Mononuclear cell (primary cell): ENCODE measurements at regions not wholly inside any gene's neighbourhood (a gene's known extent, or its start where the extent isn't known, plus 50 kb on each side); places are given as distances from the start of the nearest gene placed in this dataset.

Experiments
- H3K27me3 ChIP-seq: 2 replicates; pipeline ENCODE4 v1.6.0; 2011; ENCODE audit warnings: low read length, control low read depth; ENCODE audit not compliant: insufficient read depth
- H3K4me1 ChIP-seq: 2 replicates; pipeline ENCODE4 v1.5.1; 2011; ENCODE audit warnings: mild to moderate bottlenecking, low read length, control low read depth; ENCODE audit not compliant: insufficient read depth
- H3K4me3 ChIP-seq: 2 replicates; pipeline ENCODE4 v1.5.1; 2011; ENCODE audit warnings: mild to moderate bottlenecking, low read length, moderate library complexity
- H3K9me3 ChIP-seq: 2 replicates; pipeline ENCODE4 v1.5.1; 2011; ENCODE audit warnings: low read depth, mild to moderate bottlenecking, control low read depth, low read length

- H3K4me1 ChIP-seq: no peaks in the 10 kb centered on the region
Measured at GRCh38 chr9:80144406-80144805, 572.6 kb downstream of the TLE4 start.

GRCh38 chr9:80143899-80144298, 572.1 kb downstream of the TLE4 start:
- no peaks in the 10 kb centered on the region for H3K27me3 ChIP-seq
- H3K4me3 ChIP-seq: no peak overlapping the region
- H3K4me1 ChIP-seq: no peaks in the 10 kb centered on the region
- H3K9me3 ChIP-seq: no peaks in the 10 kb centered on the region

More at GRCh38 chr9:80144406-80144805, 572.6 kb downstream of the TLE4 start:
- no peaks in the 10 kb centered on the region for H3K27me3 ChIP-seq
- no peak overlapping the region for H3K4me3 ChIP-seq
- no peaks in the 10 kb centered on the region for H3K9me3 ChIP-seq

GRCh38 chr9:80134487-80134886, 562.7 kb downstream of the TLE4 start:
- Histone ChIP-seq H3K4me1 (no peaks in the 10 kb centered on the region), H3K4me3 (no peak overlapping the region), H3K9me3 (no peaks in the 10 kb centered on the region)

GRCh38 chr9:80131627-80132026, 559.9 kb downstream of the TLE4 start:
- Histone ChIP-seq H3K27me3 (no peaks in the 10 kb centered on the region), H3K4me1 (no peaks in the 10 kb centered on the region), H3K4me3 (no peak overlapping the region), H3K9me3 (no peaks in the 10 kb centered on the region)

More at GRCh38 chr9:80134487-80134886, 562.7 kb downstream of the TLE4 start:
- H3K27me3 ChIP-seq: no peaks in the 10 kb centered on the region

GRCh38 chr9:80127920-80128319, 556.2 kb downstream of the TLE4 start:
- Histone ChIP-seq H3K4me3 (no peak overlapping the region), H3K27me3 (no peaks in the 10 kb centered on the region), H3K9me3 (no peaks in the 10 kb centered on the region), H3K4me1 (no peaks in the 10 kb centered on the region)

DNA sequence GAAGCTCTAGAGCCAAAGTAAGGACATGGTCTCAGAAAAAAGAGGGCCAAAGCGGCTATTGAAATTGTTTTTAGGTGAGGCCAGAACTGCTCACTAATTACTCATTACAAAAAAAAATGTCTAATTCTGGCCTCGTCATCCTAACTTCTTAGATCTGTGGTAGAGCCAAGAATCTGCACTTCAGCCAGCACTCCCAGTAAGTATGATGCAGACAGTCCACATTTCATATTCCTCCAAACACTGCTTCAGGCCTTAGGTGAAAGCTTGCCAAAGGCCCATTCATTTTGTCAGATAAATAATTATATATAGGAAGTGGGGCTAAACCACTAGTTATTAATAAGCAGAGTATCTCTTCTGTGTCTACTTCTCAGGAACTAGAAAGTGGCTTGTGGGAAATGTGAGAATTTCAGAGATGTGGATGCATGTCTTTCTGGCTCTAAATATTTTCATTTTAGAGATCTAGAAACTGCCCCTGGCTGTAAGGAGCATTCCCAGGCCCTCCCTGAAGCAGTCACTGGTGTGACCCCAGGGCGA, 554.0 kb downstream of the TLE4 start:
- Histone ChIP-seq H3K4me3 (no peak overlapping the region), H3K4me1 (no peaks in the 10 kb centered on the region), H3K27me3 (no peaks in the 10 kb centered on the region), H3K9me3 (no peaks in the 10 kb centered on the region)

GRCh38 chr9:80117031-80117430, 545.3 kb downstream of the TLE4 start:
- no peaks in the 10 kb centered on the region for H3K4me1 ChIP-seq
- H3K9me3 ChIP-seq: peaks cover 6% of the 10 kb centered on the region
- no peaks in the 10 kb centered on the region for H3K27me3 ChIP-seq
- no peak overlapping the region for H3K4me3 ChIP-seq

DNA sequence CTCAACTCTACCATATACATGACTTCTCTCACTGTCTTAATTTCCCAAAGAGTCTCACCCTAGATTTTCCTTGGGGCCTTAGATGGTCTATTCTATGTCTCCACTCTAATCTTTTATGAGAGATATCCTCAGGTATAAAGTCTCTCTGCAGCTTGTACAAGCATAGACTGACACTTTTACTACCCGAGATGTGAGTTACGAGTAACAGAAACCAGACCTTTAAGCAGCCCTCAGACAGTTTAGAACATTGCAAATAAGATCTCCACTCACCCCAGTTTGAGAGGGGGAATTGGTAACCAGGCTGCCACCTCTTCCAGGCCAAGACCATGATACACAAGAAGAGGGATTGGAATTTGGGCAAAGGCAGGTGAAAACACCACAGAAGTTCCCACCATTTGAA, 542.5 kb downstream of the TLE4 start:
- no peaks in the 10 kb centered on the region for H3K4me1 ChIP-seq
- no peak overlapping the region for H3K4me3 ChIP-seq
- no peaks in the 10 kb centered on the region for H3K27me3 ChIP-seq
- H3K9me3 ChIP-seq: peaks cover 6% of the 10 kb centered on the region

GRCh38 chr9:80107931-80108660, 536.3 kb downstream of the TLE4 start:
- Histone ChIP-seq H3K4me1 (no peaks in the 10 kb centered on the region), H3K27me3 (no peaks in the 10 kb centered on the region), H3K9me3 (no peaks in the 10 kb centered on the region), H3K4me3 (no peak overlapping the region)

DNA sequence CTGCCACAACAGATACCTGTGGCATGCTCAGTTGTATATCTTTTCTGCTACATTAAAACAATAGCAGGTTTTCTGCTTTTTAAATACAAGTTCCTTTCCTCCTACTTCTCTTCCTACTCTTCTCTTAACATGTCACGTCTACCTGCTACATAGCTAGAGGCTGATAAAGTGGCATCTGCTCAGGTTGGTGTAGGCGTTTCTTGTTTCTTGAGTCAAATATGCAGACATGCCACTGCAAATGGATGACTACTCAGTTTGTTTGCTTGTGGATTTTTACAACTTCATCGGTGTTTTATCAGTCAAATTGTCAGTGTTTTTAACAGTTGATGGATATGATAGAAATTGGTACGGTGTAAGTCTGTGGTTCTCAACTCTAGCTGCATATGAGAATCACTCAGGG, 525.7 kb downstream of the TLE4 start:
- H3K27me3 ChIP-seq: no peaks in the 10 kb centered on the region

DNA sequence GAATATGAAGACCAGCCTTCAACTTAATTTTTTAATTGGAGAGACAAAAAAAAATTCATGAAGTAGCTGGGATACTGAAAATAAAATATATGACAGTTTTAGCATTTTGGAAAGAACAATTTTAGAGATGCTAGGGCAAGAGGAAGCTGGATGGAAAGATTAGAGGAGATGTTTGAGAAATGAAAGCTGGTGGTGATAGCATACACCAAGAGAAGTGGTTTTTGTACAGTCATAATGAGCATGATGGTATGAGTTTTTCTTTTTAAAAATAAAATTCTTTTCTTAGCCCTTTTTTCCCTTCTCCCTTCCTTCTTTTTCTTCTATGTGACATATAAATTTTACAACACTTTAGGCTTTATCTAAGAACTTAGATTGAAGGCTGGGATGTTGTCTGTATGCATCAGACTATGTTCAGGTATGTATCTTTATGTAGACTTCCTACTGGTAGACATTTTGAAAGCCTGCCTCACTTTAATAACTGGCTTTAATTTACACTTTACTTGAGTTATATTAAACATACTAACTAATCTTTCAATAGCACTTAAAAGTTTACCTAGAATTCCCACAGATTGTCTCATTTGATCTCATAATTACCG, 522.5 kb downstream of the TLE4 start:
- no peaks in the 10 kb centered on the region for H3K9me3 ChIP-seq
- no peaks in the 10 kb centered on the region for H3K27me3 ChIP-seq
- no peaks in the 10 kb centered on the region for H3K4me1 ChIP-seq
- H3K4me3 ChIP-seq: no peak overlapping the region

More for the DNA sequence above, 525.7 kb downstream of the TLE4 start:
- H3K4me3 ChIP-seq: no peak overlapping the region
- H3K9me3 ChIP-seq: no peaks in the 10 kb centered on the region
- H3K4me1 ChIP-seq: no peaks in the 10 kb centered on the region

- Histone ChIP-seq H3K27me3 (no peaks in the 10 kb centered on the region), H3K4me1 (no peaks in the 10 kb centered on the region), H3K4me3 (no peak overlapping the region), H3K9me3 (no peaks in the 10 kb centered on the region)
Measured at GRCh38 chr9:80093695-80094094, 521.9 kb downstream of the TLE4 start.

GRCh38 chr9:80091526-80091925, 519.8 kb downstream of the TLE4 start:
- Histone ChIP-seq H3K4me3 (no peak overlapping the region), H3K27me3 (no peaks in the 10 kb centered on the region), H3K4me1 (no peaks in the 10 kb centered on the region), H3K9me3 (no peaks in the 10 kb centered on the region)

- H3K4me3 ChIP-seq: no peak overlapping the region
- H3K9me3 ChIP-seq: no peaks in the 10 kb centered on the region
- H3K27me3 ChIP-seq: no peaks in the 10 kb centered on the region
- H3K4me1 ChIP-seq: no peaks in the 10 kb centered on the region
Measured at GRCh38 chr9:80090317-80090716, 518.6 kb downstream of the TLE4 start.

GRCh38 chr9:80086822-80087345, 515.1 kb downstream of the TLE4 start:
- Histone ChIP-seq H3K4me3 (no peak overlapping the region), H3K27me3 (no peaks in the 10 kb centered on the region), H3K9me3 (no peaks in the 10 kb centered on the region), H3K4me1 (no peaks in the 10 kb centered on the region)
